Adrenal gland (tissue), 5 donors: ENCODE measurements at regions not wholly inside any gene's neighbourhood (a gene's known extent, or its start where the extent isn't known, plus 50 kb on each side); places are given as distances from the start of the nearest gene placed in this dataset.

Experiments
- POLR2A ChIP-seq, 2 donors: fragments of 450-650 bp; IDR thresholded peaks; one replicate each; pipeline ENCODE4 v1.6.1; 2017; ENCODE audit warnings: antibody characterized with exemption in 2 of 2, mild to moderate bottlenecking in 2 of 2, moderate library complexity in 1 of 2
- TF ChIP-seq, protein P1 (sequence below), 6 experiments: fragments of 450-650 bp in 4 of 6; fragments of 200-600 bp in 2 of 6; sonication (generic) in 1 of 6; IDR thresholded peaks; 1 replicate in 5 of 6; 2 replicates in 1 of 6; pipeline versions ENCODE4 v1.5.1 to v1.8.0; 2016 to 2021; ENCODE audit warnings: antibody characterized with exemption in 6 of 6, mild to moderate bottlenecking in 2 of 6, moderate library complexity in 1 of 6
- donor health status: DM: no; HTN: no; CAD: no.

DNA sequence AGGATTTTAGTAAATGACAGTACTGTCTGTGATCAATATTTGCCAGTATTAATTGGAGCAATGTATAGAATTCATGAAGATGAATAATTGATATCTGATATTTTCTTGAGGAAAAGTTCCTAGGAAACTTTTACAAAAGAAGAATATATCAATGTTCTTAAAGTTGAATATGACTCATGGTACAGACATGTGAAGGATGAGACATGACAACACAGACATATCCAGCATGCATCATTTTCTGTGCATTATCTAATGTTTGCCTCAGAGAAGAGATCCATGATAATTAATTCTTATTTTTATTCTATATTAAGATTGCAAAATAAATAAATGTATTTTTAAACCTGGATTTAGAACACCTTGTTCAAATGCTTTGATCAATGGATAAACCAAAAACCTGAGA lies 452.9 kb upstream of the EPHA5 start:
- TF ChIP-seq, protein P1, sequence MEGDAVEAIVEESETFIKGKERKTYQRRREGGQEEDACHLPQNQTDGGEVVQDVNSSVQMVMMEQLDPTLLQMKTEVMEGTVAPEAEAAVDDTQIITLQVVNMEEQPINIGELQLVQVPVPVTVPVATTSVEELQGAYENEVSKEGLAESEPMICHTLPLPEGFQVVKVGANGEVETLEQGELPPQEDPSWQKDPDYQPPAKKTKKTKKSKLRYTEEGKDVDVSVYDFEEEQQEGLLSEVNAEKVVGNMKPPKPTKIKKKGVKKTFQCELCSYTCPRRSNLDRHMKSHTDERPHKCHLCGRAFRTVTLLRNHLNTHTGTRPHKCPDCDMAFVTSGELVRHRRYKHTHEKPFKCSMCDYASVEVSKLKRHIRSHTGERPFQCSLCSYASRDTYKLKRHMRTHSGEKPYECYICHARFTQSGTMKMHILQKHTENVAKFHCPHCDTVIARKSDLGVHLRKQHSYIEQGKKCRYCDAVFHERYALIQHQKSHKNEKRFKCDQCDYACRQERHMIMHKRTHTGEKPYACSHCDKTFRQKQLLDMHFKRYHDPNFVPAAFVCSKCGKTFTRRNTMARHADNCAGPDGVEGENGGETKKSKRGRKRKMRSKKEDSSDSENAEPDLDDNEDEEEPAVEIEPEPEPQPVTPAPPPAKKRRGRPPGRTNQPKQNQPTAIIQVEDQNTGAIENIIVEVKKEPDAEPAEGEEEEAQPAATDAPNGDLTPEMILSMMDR (IDR thresholded peaks at IDR 0.05) = no peak
- no peak for TF ChIP-seq POLR2A (IDR thresholded peaks at IDR 0.05)
